Panc1 (cell line): ENCODE measurements at regions not wholly inside any gene's neighbourhood (a gene's known extent, or its start where the extent isn't known, plus 50 kb on each side); places are given as distances from the start of the nearest gene placed in this dataset.

Experiments
- POLR2AphosphoS5 ChIP-seq: IDR thresholded peaks from 2 replicates; pipeline ENCODE4 v1.6.1; 2012; ENCODE audit warnings: mild to moderate bottlenecking, low read depth, low read length, moderate library complexity
- TF ChIP-seq, protein P1 (sequence below): fragments of 450-650 bp; IDR thresholded peaks from 2 replicates; pipeline ENCODE4 v1.5.1; 2017; ENCODE audit warnings: mild to moderate bottlenecking
- TF ChIP-seq, protein P2 (sequence below), 2 experiments: IDR thresholded peaks; 2 replicates each; pipeline ENCODE4 v1.6.1; 2011 to 2012; ENCODE audit warnings: low read depth in 2 of 2, control low read depth in 1 of 2, low read length in 1 of 2, mild to moderate bottlenecking in 1 of 2, moderate library complexity in 1 of 2; ENCODE audit not compliant: insufficient read depth in 1 of 2

DNA sequence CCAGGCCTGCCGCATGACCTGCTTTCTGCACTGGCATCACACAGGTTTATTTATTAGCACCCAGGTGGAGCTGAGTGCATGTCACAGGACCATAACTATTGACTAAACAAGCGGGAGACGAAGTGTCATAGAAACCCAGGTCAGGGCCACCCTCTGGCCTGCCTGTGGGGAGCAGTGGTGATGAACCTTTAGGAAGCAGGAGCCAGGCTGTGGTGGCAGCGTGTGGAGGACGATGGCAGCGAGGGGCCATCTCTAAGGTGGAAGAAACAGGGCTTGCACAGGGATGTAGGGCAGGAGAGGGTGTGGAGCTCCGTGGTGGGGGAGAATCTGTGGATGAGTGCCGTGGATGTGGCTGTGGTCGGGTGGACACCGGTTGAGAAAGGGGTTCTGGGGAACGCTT, 275.3 kb downstream of the TEX29 start:
- TF ChIP-seq, protein P1, sequence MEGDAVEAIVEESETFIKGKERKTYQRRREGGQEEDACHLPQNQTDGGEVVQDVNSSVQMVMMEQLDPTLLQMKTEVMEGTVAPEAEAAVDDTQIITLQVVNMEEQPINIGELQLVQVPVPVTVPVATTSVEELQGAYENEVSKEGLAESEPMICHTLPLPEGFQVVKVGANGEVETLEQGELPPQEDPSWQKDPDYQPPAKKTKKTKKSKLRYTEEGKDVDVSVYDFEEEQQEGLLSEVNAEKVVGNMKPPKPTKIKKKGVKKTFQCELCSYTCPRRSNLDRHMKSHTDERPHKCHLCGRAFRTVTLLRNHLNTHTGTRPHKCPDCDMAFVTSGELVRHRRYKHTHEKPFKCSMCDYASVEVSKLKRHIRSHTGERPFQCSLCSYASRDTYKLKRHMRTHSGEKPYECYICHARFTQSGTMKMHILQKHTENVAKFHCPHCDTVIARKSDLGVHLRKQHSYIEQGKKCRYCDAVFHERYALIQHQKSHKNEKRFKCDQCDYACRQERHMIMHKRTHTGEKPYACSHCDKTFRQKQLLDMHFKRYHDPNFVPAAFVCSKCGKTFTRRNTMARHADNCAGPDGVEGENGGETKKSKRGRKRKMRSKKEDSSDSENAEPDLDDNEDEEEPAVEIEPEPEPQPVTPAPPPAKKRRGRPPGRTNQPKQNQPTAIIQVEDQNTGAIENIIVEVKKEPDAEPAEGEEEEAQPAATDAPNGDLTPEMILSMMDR: no peak
- no peak for TF ChIP-seq POLR2AphosphoS5
- TF ChIP-seq, protein P2, sequence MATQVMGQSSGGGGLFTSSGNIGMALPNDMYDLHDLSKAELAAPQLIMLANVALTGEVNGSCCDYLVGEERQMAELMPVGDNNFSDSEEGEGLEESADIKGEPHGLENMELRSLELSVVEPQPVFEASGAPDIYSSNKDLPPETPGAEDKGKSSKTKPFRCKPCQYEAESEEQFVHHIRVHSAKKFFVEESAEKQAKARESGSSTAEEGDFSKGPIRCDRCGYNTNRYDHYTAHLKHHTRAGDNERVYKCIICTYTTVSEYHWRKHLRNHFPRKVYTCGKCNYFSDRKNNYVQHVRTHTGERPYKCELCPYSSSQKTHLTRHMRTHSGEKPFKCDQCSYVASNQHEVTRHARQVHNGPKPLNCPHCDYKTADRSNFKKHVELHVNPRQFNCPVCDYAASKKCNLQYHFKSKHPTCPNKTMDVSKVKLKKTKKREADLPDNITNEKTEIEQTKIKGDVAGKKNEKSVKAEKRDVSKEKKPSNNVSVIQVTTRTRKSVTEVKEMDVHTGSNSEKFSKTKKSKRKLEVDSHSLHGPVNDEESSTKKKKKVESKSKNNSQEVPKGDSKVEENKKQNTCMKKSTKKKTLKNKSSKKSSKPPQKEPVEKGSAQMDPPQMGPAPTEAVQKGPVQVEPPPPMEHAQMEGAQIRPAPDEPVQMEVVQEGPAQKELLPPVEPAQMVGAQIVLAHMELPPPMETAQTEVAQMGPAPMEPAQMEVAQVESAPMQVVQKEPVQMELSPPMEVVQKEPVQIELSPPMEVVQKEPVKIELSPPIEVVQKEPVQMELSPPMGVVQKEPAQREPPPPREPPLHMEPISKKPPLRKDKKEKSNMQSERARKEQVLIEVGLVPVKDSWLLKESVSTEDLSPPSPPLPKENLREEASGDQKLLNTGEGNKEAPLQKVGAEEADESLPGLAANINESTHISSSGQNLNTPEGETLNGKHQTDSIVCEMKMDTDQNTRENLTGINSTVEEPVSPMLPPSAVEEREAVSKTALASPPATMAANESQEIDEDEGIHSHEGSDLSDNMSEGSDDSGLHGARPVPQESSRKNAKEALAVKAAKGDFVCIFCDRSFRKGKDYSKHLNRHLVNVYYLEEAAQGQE (IDR thresholded peaks at IDR 0.05; ENCODE audit: insufficient read depth in 1 of 2, low read depth in 2 of 2, low read length in 1 of 2): no peak
